Uterus (tissue), 2 donors: ENCODE measurements at regions not wholly inside any gene's neighbourhood (a gene's known extent, or its start where the extent isn't known, plus 50 kb on each side); places are given as distances from the start of the nearest gene placed in this dataset.

ENCODE experiments used
- POLR2A ChIP-seq, 2 donors: fragments of 450-650 bp; IDR thresholded peaks; one replicate each; pipeline ENCODE4 v1.6.1; 2016; ENCODE audit warnings: antibody characterized with exemption in 2 of 2, mild to moderate bottlenecking in 1 of 2, moderate library complexity in 1 of 2
- TF ChIP-seq, protein P1 (sequence below), 4 experiments: fragments of 200-600 bp in 2 of 4; fragments of 450-650 bp in 2 of 4; sonication (generic) in 2 of 4; IDR thresholded peaks; one replicate each; pipeline ENCODE4 v1.5.1; 2016 to 2019; ENCODE audit warnings: antibody characterized with exemption in 4 of 4, mild to moderate bottlenecking in 2 of 4, moderate library complexity in 1 of 4

DNA sequence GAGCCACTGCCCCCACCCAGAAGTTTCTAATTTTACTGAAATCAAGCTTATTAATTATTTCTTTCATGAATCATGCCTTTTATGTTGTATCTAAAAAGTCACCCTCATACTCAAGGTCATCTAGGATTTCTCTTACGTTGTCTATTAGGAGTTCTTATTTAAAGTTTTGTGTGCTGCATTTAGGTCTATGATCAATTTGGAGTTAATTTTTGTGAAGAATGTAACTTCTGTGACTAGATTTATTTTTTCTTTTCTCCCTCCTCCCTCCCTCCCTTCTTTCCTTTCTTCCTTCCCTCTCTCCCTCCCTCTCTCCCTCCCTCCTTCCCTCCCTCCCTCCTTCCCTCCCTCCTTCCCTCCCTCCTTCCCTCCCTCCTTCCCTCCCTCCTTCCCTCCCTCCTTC, 317.6 kb downstream of the PLA2G4A start:
- TF ChIP-seq, protein P1, sequence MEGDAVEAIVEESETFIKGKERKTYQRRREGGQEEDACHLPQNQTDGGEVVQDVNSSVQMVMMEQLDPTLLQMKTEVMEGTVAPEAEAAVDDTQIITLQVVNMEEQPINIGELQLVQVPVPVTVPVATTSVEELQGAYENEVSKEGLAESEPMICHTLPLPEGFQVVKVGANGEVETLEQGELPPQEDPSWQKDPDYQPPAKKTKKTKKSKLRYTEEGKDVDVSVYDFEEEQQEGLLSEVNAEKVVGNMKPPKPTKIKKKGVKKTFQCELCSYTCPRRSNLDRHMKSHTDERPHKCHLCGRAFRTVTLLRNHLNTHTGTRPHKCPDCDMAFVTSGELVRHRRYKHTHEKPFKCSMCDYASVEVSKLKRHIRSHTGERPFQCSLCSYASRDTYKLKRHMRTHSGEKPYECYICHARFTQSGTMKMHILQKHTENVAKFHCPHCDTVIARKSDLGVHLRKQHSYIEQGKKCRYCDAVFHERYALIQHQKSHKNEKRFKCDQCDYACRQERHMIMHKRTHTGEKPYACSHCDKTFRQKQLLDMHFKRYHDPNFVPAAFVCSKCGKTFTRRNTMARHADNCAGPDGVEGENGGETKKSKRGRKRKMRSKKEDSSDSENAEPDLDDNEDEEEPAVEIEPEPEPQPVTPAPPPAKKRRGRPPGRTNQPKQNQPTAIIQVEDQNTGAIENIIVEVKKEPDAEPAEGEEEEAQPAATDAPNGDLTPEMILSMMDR (IDR thresholded peaks at IDR 0.05), result no peak
- no peak for TF ChIP-seq POLR2A (IDR thresholded peaks at IDR 0.05)
